GM12874 (cell line): ENCODE measurements at regions not wholly inside any gene's neighbourhood (a gene's known extent, or its start where the extent isn't known, plus 50 kb on each side); places are given as distances from the start of the nearest gene placed in this dataset.

Experiments used
- CTCF ChIP-seq: IDR thresholded peaks from 2 replicates; pipeline ENCODE4 v1.5.1; 2011; ENCODE audit warnings: low read depth, mild to moderate bottlenecking, control low read depth, low read length, moderate library complexity; ENCODE audit not compliant: insufficient read depth

GRCh38 chrY:7951187-7951852 is 1039.8 kb upstream of the AMELY start:
- no peak for TF ChIP-seq CTCF

- no peak for TF ChIP-seq CTCF
Observed at GRCh38 chrY:7944135-7944534, 1032.6 kb upstream of the AMELY start.

GRCh38 chrY:7942711-7943110 is 1031.2 kb upstream of the AMELY start:
- TF ChIP-seq CTCF, result no peak

GRCh38 chrY:7941856-7942255 is 1030.3 kb upstream of the AMELY start:
- no peak for TF ChIP-seq CTCF

GRCh38 chrY:7938982-7939718 is 1027.6 kb upstream of the AMELY start:
- no peak for TF ChIP-seq CTCF

DNA sequence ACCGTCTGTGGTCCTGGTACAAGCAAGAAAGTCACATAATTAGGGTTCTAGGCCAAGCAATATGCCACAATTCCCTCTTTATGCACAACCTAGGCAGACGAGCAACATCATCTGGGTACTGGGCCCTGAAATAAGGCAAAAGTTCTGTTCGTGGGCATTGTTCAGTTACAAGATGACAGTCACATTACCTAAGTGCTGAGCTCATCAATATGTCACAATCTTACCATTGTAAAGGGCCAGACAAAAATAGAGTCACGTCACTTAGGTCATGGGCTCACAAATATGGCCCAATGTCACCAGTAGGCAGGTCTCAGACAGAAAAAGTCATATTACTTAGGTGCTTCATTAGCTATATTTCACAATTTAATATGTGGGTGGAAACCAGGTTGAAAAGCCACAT is 1025.3 kb upstream of the AMELY start:
- no peak for TF ChIP-seq CTCF

- no peak for TF ChIP-seq CTCF
Observed at GRCh38 chrY:7936046-7936445, 1024.5 kb upstream of the AMELY start.
